Caco-2 (cell line): ENCODE measurements at regions not wholly inside any gene's neighbourhood (a gene's known extent, or its start where the extent isn't known, plus 50 kb on each side); places are given as distances from the start of the nearest gene placed in this dataset.

ENCODE experiments used
- BruUV-seq: library from RNA; stranded (reverse); fragments of 400-500 nt; replicated peaks from 2 replicates; lab custom pipeline; 2021; lab: Mats Ljungman, UMichigan
- CTCF ChIA-PET: fragments of 300-600 bp; sonication (Branson Sonifier 250); formaldehyde crosslinking; loops from one replicate; lab custom pipeline; 2022; ENCODE audit warnings: antibody characterized with exemption; lab: Charles Lee
- POLR2A ChIA-PET: fragments of 300-600 bp; sonication (Branson Sonifier 250); formaldehyde crosslinking; loops from one replicate; lab custom pipeline; 2022; ENCODE audit warnings: antibody characterized with exemption; lab: Charles Lee
- DNase-seq, 2 experiments: peaks; one replicate each; pipeline versions ENCODE4 v3.0.0 to v3.0.0-alpha.2; 2020 to 2022
- H3K27me3 ChIP-seq: replicated peaks from 2 replicates; pipeline ENCODE4 v1.6.0; 2011; ENCODE audit warnings: low read length; ENCODE audit not compliant: control insufficient read depth, insufficient read depth
- H3K36me3 ChIP-seq: 2 replicates; pipeline ENCODE4 v1.5.1; 2011; ENCODE audit warnings: low read length; ENCODE audit not compliant: control insufficient read depth, insufficient read depth
- H3K4me1 ChIP-seq: fragments of 250-450 bp; sonication (Bioruptor Pico); 2 replicates; pipeline ENCODE4 v1.5.1; 2020; ENCODE audit warnings: mild to moderate bottlenecking
- H3K4me3 ChIP-seq: 2 replicates; pipeline ENCODE4 v1.5.1; 2011; ENCODE audit warnings: low read depth, mild to moderate bottlenecking, control low read depth, low read length
- H3K9me3 ChIP-seq: fragments of 250-450 bp; sonication (Bioruptor Pico); 2 replicates; pipeline ENCODE4 v1.5.1; 2020; ENCODE audit warnings: mild to moderate bottlenecking, moderate library complexity
- H3K27ac Mint-ChIP-seq: one replicate; pipeline ENCODE4 v1.8.0; 2022; ENCODE audit warnings: mixed read lengths; ENCODE audit not compliant: unreplicated experiment
- H3K27me3 Mint-ChIP-seq: one replicate; pipeline ENCODE4 v1.8.0; 2022; ENCODE audit warnings: mixed read lengths; ENCODE audit not compliant: insufficient read depth, unreplicated experiment
- H3K36me3 Mint-ChIP-seq: one replicate; pipeline ENCODE4 v1.8.0; 2022; ENCODE audit warnings: mild to moderate bottlenecking, mixed read lengths; ENCODE audit not compliant: insufficient read depth, unreplicated experiment
- H3K4me1 Mint-ChIP-seq: one replicate; pipeline ENCODE4 v1.8.0; 2022; ENCODE audit warnings: low read depth, mixed read lengths; ENCODE audit not compliant: unreplicated experiment
- H3K4me3 Mint-ChIP-seq: one replicate; pipeline ENCODE4 v1.8.0; 2022; ENCODE audit warnings: mild to moderate bottlenecking, moderate library complexity, mixed read lengths; ENCODE audit not compliant: unreplicated experiment
- H3K9me3 Mint-ChIP-seq: one replicate; pipeline ENCODE4 v1.8.0; 2022; ENCODE audit warnings: mixed read lengths; ENCODE audit not compliant: unreplicated experiment
- intact Hi-C: fragments of 100-400 bp; cut with micrococcal nuclease; formaldehyde crosslinking; loops from one replicate; pipeline ENCODE4 v1.10.0; 2022; ENCODE audit not compliant: unreplicated experiment
- TF ChIP-seq, protein P1 (sequence below), 2 experiments: fragments of 200-600 bp in 1 of 2; IDR thresholded peaks; 1 replicate in 1 of 2; 2 replicates in 1 of 2; pipeline versions ENCODE4 v1.5.1 to v1.8.0; 2011 to 2022; ENCODE audit warnings: antibody characterized with exemption in 1 of 2, control low read depth in 1 of 2, inconsistent platforms in 1 of 2, low read depth in 1 of 2, low read length in 1 of 2, mild to moderate bottlenecking in 1 of 2, moderate library complexity in 1 of 2; ENCODE audit not compliant: insufficient read depth in 1 of 2, severe bottlenecking in 1 of 2, unreplicated experiment in 1 of 2

DNA sequence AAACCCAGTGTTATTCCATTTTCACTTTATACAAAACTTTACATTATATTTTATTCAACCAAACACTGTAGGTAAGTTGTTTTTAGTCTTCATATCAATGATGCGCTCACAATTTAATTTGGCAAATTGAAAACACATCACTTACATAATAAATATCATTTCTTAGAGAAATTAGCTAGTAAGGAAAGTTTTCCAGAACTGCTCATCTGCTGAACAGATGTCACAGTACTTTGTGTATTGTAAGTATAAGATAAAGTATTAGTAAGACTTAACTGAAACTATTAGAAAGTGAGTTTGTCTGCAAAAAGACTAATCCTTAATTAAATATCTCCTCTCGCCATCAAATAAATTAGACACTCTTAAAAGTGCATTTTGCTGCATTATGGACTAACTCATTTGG is 108.7 kb upstream of the PACRGL start:
- H3K27ac Mint-ChIP-seq = no peak overlapping the region
- ChIA-PET POLR2A (no interaction called here), CTCF (no interaction called here)
- Histone ChIP-seq H3K36me3 (no peaks in the 10 kb centered on the region), H3K9me3 (no peaks in the 10 kb centered on the region), H3K27me3 (no peaks in the 10 kb centered on the region), H3K4me3 (no peak overlapping the region), H3K4me1 (no peaks in the 10 kb centered on the region)
- intact Hi-C loops = no loop called here
- H3K27me3 Mint-ChIP-seq = peaks cover 2% of the 10 kb centered on the region
- BruUV-seq = no TSS peak
- H3K4me3 Mint-ChIP-seq = no peak overlapping the region
- peaks cover 12% of the 10 kb centered on the region for H3K4me1 Mint-ChIP-seq
- no peaks in the 10 kb centered on the region for H3K36me3 Mint-ChIP-seq
- H3K9me3 Mint-ChIP-seq = no peaks in the 10 kb centered on the region
- DNase-seq = no peak
- TF ChIP-seq, protein P1, sequence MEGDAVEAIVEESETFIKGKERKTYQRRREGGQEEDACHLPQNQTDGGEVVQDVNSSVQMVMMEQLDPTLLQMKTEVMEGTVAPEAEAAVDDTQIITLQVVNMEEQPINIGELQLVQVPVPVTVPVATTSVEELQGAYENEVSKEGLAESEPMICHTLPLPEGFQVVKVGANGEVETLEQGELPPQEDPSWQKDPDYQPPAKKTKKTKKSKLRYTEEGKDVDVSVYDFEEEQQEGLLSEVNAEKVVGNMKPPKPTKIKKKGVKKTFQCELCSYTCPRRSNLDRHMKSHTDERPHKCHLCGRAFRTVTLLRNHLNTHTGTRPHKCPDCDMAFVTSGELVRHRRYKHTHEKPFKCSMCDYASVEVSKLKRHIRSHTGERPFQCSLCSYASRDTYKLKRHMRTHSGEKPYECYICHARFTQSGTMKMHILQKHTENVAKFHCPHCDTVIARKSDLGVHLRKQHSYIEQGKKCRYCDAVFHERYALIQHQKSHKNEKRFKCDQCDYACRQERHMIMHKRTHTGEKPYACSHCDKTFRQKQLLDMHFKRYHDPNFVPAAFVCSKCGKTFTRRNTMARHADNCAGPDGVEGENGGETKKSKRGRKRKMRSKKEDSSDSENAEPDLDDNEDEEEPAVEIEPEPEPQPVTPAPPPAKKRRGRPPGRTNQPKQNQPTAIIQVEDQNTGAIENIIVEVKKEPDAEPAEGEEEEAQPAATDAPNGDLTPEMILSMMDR (IDR thresholded peaks at IDR 0.05; ENCODE audit: insufficient read depth in 1 of 2, low read depth in 1 of 2, low read length in 1 of 2, severe bottlenecking in 1 of 2, unreplicated experiment in 1 of 2) = no peak

DNA sequence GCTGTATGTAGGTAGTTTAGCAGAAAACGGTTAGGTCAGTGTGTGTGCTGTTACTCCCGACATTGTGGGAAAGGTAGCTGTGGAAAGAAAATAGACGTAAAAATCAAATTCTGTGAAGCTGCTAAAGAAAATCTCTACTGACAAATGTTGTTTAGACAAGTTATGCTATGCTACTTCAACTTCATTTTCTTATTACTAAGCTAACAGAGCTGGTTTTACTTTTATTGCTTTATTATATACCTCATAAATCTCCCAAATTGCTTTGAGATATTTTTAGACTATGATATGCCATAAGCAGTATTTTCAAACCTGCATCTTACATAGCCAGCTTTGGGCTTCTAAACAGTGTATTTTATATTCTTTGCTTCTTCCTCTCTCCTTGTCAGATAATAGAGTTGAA is 108.2 kb upstream of the PACRGL start:
- BruUV-seq = no TSS peak
- H3K36me3 ChIP-seq = no peaks in the 10 kb centered on the region
- no peak for DNase-seq
- intact Hi-C loops = no loop called here
- no peak overlapping the region for H3K4me3 Mint-ChIP-seq
- ChIA-PET POLR2A (no interaction called here), CTCF (no interaction called here)
- H3K4me1 ChIP-seq = no peaks in the 10 kb centered on the region
- H3K9me3 ChIP-seq = no peaks in the 10 kb centered on the region
- H3K36me3 Mint-ChIP-seq = no peaks in the 10 kb centered on the region
- TF ChIP-seq, protein P1 (IDR thresholded peaks at IDR 0.05; ENCODE audit: insufficient read depth in 1 of 2, low read depth in 1 of 2, low read length in 1 of 2, severe bottlenecking in 1 of 2, unreplicated experiment in 1 of 2) = no peak
- no peak overlapping the region for H3K27ac Mint-ChIP-seq
- peaks cover 12% of the 10 kb centered on the region for H3K4me1 Mint-ChIP-seq
- no peaks in the 10 kb centered on the region for H3K27me3 ChIP-seq
- no peak overlapping the region for H3K4me3 ChIP-seq
- H3K9me3 Mint-ChIP-seq = no peaks in the 10 kb centered on the region
- no peaks in the 10 kb centered on the region for H3K27me3 Mint-ChIP-seq

DNA sequence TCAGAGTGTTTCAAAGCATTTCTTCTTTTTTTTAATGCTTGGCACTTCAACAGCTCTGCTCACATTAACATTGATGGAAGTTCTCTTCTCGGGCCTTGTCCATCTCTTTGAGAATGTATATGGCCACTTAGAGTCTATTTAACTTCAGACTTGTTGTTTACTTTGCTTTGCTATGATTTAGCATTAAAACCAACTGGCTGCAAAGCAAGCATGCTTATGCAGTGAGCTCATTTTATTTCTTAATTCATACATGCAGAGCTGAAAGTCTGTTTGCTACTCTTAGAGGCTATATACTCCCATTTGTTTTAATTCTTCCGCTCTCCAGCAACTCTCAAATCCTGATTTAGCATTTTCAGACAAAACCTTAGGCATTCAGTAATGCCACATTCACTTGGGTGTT is 107.6 kb upstream of the PACRGL start:
- H3K9me3 ChIP-seq = no peaks in the 10 kb centered on the region
- Mint-ChIP-seq H3K4me3 (no peak overlapping the region), H3K27ac (no peak overlapping the region), H3K36me3 (no peaks in the 10 kb centered on the region), H3K27me3 (no peaks in the 10 kb centered on the region), H3K4me1 (peaks cover 12% of the 10 kb centered on the region), H3K9me3 (no peaks in the 10 kb centered on the region)
- H3K27me3 ChIP-seq = no peaks in the 10 kb centered on the region
- intact Hi-C loops = no loop called here
- ChIA-PET CTCF (no interaction called here), POLR2A (no interaction called here)
- H3K4me1 ChIP-seq = no peaks in the 10 kb centered on the region
- H3K4me3 ChIP-seq = no peak overlapping the region
- H3K36me3 ChIP-seq = no peaks in the 10 kb centered on the region
- TF ChIP-seq, protein P1 (IDR thresholded peaks at IDR 0.05; ENCODE audit: insufficient read depth in 1 of 2, low read depth in 1 of 2, low read length in 1 of 2, severe bottlenecking in 1 of 2, unreplicated experiment in 1 of 2) = no peak
- DNase-seq = no peak
- BruUV-seq = no TSS peak
